Pancreas (tissue), 10 donors: ENCODE measurements at regions not wholly inside any gene's neighbourhood (a gene's known extent, or its start where the extent isn't known, plus 50 kb on each side); places are given as distances from the start of the nearest gene placed in this dataset.

Source experiments
- ATAC-seq, 4 donors: fragments of 200-7000 bp; cut with Tn5 transposase; one replicate each; pipeline versions ENCODE4 v1.8.0 to v1.9.1; 2020; ENCODE audit warnings: mild to moderate bottlenecking in 4 of 4, moderate library complexity in 4 of 4
- DNase-seq, 6 donors: peaks; one replicate each; pipeline ENCODE4 v3.0.0-alpha.2; 2020
- FAIRE-seq: peaks from 2 replicates; lab custom pipeline; 2012; peaks lifted over from hg19 to GRCh38; lab: Jason Lieb, UNC
- H3K27ac ChIP-seq, 4 donors: fragments of 200-600 bp; sonication (generic); 1 replicate in 3 of 4; 2 replicates in 1 of 4; pipeline versions ENCODE4 v1.5.0 to v1.8.0; 2020
- H3K27me3 ChIP-seq, 4 donors: fragments of 200-600 bp; one replicate each; pipeline ENCODE4 v1.8.0; 2021
- H3K36me3 ChIP-seq, 3 donors: fragments of 200-600 bp; sonication (generic) in 1 of 3; one replicate each; pipeline versions ENCODE4 v1.5.0 to v1.8.0; 2020 to 2021
- H3K4me1 ChIP-seq, 3 donors: fragments of 200-600 bp; one replicate each; pipeline ENCODE4 v1.8.0; 2021
- H3K4me3 ChIP-seq, 4 donors: fragments of 200-600 bp; sonication (generic) in 2 of 4; one replicate each; pipeline versions ENCODE4 v1.5.0 to v1.8.0; 2020 to 2021
- H3K9me3 ChIP-seq, 4 donors: fragments of 200-600 bp; one replicate each; pipeline ENCODE4 v1.8.0; 2021
- CTCF ChIP-seq, 4 donors: fragments of 200-600 bp; sonication (generic) in 3 of 4; IDR thresholded peaks; one replicate each; pipeline versions ENCODE4 v1.5.0 to v1.8.0; 2021; ENCODE audit warnings: antibody characterized with exemption in 4 of 4
- WGBS, 2 donors: extraction: QIAGEN DNeasy Blood & Tissue Kit; methylation state at CpG; one replicate each; pipeline ENCODE4 v1.1.7; 2013; 5-methylcytosine and 5-hydroxymethylcytosine counted together
- intact Hi-C, 3 donors: fragments of 100-400 bp; cut with DNase I; formaldehyde crosslinking; loops; one replicate each; pipeline versions ENCODE4 v1.11.1 to v1.14.2; 2022
- donor health status: healthy with polysubstance abuse.
- donor health status: DM: no; HTN: no; CAD: no; lungs with moderate emphysema.
- donor health status: DM: no; HTN: no; CAD: no.
- donor health status: control.
- donor health status: control.
- donor health status: Bipolar disorder and iron deficiency.
- donor health status: DM: yes; HTN: yes; CAD: no.
- donor health status: DM: no; HTN: no; CAD: no.
- donor health status: DM: no; HTN: no; CAD: no.
- donor health status: DM: yes; HTN: yes; CAD: no.

DNA sequence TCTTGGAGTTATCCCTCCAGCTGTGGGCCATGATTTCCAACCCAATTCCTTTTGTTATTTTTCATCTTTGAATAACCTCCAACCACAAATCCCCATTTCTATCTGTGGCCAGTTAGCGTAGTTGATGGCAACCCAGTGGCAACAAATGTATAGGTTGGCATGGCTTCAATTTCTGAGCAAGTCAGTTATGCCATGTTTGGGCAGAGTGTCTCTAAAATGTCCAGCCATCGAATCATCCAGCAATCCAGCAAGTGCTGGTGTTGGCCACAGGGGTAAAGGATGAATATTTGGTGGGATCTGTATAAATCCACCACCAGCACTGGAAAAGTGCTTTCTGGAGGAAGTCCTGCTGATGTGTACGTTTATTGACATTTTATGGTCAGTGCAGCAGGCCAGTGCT lies 233.3 kb downstream of the MYLK4 start:
- ATAC-seq (no peak), FAIRE-seq (no peak), DNase-seq (no peak)
- H3K36me3 ChIP-seq, result no peaks in the 10 kb centered on the region
- H3K27ac ChIP-seq, result no peak overlapping the region
- no peaks in the 10 kb centered on the region for H3K4me1 ChIP-seq
- no peak for TF ChIP-seq CTCF (IDR thresholded peaks at IDR 0.05)
- intact Hi-C loops, result no loop called here
- WGBS, 2 donors, result 75 to 78% methylated on average over 3 of the region's 3 CpGs
- no peak overlapping the region for H3K4me3 ChIP-seq
- no peaks in the 10 kb centered on the region for H3K27me3 ChIP-seq
- no peaks in the 10 kb centered on the region for H3K9me3 ChIP-seq

DNA sequence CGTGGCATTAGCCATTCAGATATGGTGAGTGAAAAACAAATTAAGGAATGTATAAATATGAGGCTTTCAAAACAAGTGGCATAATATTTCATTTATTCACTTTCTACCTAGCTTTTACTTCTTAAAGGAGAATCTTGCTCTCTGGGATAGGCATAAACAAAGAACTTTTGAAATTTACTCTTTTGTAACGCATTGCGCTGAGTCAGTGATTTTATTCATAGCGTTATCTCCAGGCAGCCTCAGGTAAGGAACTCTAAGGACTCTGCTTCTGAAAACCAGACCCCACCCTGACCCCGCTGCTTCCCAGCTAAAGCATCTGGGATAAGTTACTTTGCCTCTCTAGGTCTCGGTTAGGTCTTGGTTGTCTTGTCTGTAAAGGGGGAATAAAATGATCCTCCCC lies 234.7 kb downstream of the MYLK4 start:
- no peak overlapping the region for H3K4me3 ChIP-seq
- no peak for DNase-seq
- intact Hi-C loops, result no loop called here
- ATAC-seq, result no peak
- TF ChIP-seq CTCF (IDR thresholded peaks at IDR 0.05), result no peak
- H3K27me3 ChIP-seq, result no peaks in the 10 kb centered on the region
- H3K9me3 ChIP-seq, result no peaks in the 10 kb centered on the region
- no peak for FAIRE-seq
- H3K4me1 ChIP-seq, result no peaks in the 10 kb centered on the region
- H3K36me3 ChIP-seq, result no peaks in the 10 kb centered on the region
- H3K27ac ChIP-seq, result no peak overlapping the region
- WGBS, 2 donors, result 84 to 92% methylated on average over 6 of the region's 6 CpGs

DNA sequence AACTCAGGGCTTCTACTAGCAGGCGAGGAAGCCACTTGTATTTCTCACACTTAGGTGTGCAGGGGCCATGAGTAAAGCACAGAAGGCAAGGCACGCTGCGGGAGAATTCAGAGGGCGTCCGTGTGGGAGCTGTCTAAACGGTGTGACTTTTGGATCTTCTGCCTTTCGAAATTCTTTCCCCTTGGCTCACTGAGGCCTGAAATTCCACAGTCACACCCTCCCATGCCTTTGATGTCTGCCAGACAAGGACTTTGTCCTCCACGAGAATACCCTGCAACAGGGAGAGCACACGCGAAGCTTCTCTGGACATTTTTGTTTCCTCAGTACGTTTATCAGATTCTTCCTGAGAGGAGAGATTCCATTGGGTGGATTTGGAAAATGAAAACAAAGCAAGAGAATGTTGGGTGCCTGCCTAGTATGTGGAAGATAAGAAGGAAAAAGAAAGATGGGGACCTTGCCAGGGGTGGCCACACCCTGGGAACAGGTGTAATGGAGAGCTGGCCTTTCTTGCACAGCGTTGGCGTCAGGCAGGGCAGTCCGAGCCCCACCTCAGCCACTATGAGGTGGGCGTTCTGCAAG lies 235.7 kb downstream of the MYLK4 start:
- WGBS, 2 donors, result 27 to 30% methylated on average over 15 of the region's 15 CpGs
- ATAC-seq (peak; percentile 43 to 85 (median 76)), FAIRE-seq (no peak), DNase-seq (peak in 1 of 6 donors; percentile 12)
- no peaks in the 10 kb centered on the region for H3K9me3 ChIP-seq
- no peak overlapping the region for H3K4me3 ChIP-seq
- no peaks in the 10 kb centered on the region for H3K4me1 ChIP-seq
- H3K27me3 ChIP-seq, result no peaks in the 10 kb centered on the region
- intact Hi-C loops, result no loop called here
- TF ChIP-seq CTCF (IDR thresholded peaks at IDR 0.05), result no peak
- no peaks in the 10 kb centered on the region for H3K36me3 ChIP-seq
- H3K27ac ChIP-seq, result no peak overlapping the region

- no peak for ATAC-seq
- Histone ChIP-seq H3K4me1 (no peaks in the 10 kb centered on the region), H3K4me3 (no peak overlapping the region), H3K27ac (no peak overlapping the region), H3K36me3 (no peaks in the 10 kb centered on the region), H3K27me3 (peaks cover 0 to 5% (median 1%) of the 10 kb centered on the region in 4 donors), H3K9me3 (no peaks in the 10 kb centered on the region)
- FAIRE-seq, result no peak
- intact Hi-C loops, result no loop called here
- no peak for DNase-seq
- WGBS, 2 donors, result 71 to 79% methylated on average over 5 of the region's 5 CpGs
- no peak for TF ChIP-seq CTCF (IDR thresholded peaks at IDR 0.05)
Observed at GRCh38 chr6:2512802-2513201, 237.9 kb downstream of the MYLK4 start.

DNA sequence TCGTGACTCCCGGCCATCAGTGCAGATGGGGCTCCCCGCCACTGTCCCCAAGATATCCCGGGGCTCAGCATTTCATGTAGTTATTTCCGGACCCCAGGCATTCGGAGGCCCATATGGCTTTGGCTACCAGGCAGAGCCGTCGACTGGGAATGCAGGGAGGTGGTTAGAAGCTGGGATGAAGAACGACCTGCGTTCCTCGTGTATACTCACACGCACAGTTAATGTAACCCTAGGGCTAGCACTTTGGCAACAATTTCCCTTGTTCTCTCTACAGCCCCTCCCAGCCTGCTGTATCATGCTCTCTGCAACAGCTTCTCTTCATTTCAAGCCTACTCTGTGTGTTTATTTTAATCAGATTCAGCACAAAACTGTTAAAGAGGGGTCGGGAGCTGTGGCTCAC lies 240.4 kb downstream of the MYLK4 start:
- no peaks in the 10 kb centered on the region for H3K36me3 ChIP-seq
- no peaks in the 10 kb centered on the region for H3K9me3 ChIP-seq
- FAIRE-seq (no peak), ATAC-seq (no peak), DNase-seq (no peak)
- no peak overlapping the region for H3K27ac ChIP-seq
- intact Hi-C loops, result no loop called here
- no peak overlapping the region for H3K4me3 ChIP-seq
- TF ChIP-seq CTCF (IDR thresholded peaks at IDR 0.05), result no peak
- H3K4me1 ChIP-seq, result no peaks in the 10 kb centered on the region
- peaks cover 0 to 5% (median 1%) of the 10 kb centered on the region in 4 donors for H3K27me3 ChIP-seq
- 72 to 81% methylated on average over 13 of the region's 13 CpGs for WGBS, 2 donors
